HL-60 (cell line): ENCODE measurements at regions not wholly inside any gene's neighbourhood (a gene's known extent, or its start where the extent isn't known, plus 50 kb on each side); places are given as distances from the start of the nearest gene placed in this dataset.
"Not testable (repeated sequence)": the region's sequence is repeated elsewhere in the genome, so short reads cannot be mapped to it uniquely, and the experiment has no call there.

Experiments used
- GABPA ChIP-seq: IDR thresholded peaks from 2 replicates; pipeline ENCODE4 v1.6.1; 2012; ENCODE audit warnings: low read depth
- POLR2AphosphoS5 ChIP-seq: IDR thresholded peaks from 2 replicates; pipeline ENCODE4 v1.6.1; 2012; ENCODE audit warnings: low read depth
- SPI1 ChIP-seq: IDR thresholded peaks from 2 replicates; pipeline ENCODE4 v1.6.1; 2012; ENCODE audit warnings: low read depth, mild to moderate bottlenecking, borderline replicate concordance
- TF ChIP-seq, protein P1 (sequence below): IDR thresholded peaks from one replicate; pipeline ENCODE4 v1.5.1; 2011; ENCODE audit warnings: low read length, control low read depth, inconsistent platforms; ENCODE audit not compliant: insufficient read depth
- TF ChIP-seq, protein P2 (sequence below): IDR thresholded peaks from 2 replicates; pipeline ENCODE4 v1.6.1; 2012; ENCODE audit warnings: low read depth; ENCODE audit not compliant: insufficient replicate concordance

DNA sequence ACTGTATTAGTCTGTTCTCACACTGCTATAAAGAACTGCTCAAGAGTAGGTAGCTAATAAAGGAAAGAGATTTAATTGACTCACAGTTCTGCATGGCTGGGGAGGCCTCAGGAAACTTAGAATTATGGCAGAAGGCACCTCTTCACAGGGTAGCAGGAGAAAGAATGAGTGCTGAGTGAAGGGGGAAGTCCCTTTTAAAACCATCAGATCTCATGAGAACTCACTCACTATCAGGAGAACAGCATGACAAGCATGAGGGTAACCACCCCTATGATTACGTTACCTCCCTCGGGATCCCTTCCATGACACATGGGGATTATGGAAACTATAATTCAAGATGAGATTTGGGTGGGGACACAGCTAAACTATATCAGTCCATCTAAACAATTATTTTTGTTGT is 261.0 kb downstream of the SPRY1 start:
- TF ChIP-seq, protein P1, sequence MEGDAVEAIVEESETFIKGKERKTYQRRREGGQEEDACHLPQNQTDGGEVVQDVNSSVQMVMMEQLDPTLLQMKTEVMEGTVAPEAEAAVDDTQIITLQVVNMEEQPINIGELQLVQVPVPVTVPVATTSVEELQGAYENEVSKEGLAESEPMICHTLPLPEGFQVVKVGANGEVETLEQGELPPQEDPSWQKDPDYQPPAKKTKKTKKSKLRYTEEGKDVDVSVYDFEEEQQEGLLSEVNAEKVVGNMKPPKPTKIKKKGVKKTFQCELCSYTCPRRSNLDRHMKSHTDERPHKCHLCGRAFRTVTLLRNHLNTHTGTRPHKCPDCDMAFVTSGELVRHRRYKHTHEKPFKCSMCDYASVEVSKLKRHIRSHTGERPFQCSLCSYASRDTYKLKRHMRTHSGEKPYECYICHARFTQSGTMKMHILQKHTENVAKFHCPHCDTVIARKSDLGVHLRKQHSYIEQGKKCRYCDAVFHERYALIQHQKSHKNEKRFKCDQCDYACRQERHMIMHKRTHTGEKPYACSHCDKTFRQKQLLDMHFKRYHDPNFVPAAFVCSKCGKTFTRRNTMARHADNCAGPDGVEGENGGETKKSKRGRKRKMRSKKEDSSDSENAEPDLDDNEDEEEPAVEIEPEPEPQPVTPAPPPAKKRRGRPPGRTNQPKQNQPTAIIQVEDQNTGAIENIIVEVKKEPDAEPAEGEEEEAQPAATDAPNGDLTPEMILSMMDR, result not testable (repeated sequence)
- TF ChIP-seq, protein P2, sequence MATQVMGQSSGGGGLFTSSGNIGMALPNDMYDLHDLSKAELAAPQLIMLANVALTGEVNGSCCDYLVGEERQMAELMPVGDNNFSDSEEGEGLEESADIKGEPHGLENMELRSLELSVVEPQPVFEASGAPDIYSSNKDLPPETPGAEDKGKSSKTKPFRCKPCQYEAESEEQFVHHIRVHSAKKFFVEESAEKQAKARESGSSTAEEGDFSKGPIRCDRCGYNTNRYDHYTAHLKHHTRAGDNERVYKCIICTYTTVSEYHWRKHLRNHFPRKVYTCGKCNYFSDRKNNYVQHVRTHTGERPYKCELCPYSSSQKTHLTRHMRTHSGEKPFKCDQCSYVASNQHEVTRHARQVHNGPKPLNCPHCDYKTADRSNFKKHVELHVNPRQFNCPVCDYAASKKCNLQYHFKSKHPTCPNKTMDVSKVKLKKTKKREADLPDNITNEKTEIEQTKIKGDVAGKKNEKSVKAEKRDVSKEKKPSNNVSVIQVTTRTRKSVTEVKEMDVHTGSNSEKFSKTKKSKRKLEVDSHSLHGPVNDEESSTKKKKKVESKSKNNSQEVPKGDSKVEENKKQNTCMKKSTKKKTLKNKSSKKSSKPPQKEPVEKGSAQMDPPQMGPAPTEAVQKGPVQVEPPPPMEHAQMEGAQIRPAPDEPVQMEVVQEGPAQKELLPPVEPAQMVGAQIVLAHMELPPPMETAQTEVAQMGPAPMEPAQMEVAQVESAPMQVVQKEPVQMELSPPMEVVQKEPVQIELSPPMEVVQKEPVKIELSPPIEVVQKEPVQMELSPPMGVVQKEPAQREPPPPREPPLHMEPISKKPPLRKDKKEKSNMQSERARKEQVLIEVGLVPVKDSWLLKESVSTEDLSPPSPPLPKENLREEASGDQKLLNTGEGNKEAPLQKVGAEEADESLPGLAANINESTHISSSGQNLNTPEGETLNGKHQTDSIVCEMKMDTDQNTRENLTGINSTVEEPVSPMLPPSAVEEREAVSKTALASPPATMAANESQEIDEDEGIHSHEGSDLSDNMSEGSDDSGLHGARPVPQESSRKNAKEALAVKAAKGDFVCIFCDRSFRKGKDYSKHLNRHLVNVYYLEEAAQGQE, result not testable (repeated sequence)
- not testable (repeated sequence) for TF ChIP-seq POLR2AphosphoS5, GABPA, SPI1
